ENCODE measurements at regions not wholly inside any gene's neighbourhood (a gene's known extent, or its start where the extent isn't known, plus 50 kb on each side); places are given as distances from the start of the nearest gene placed in this dataset.
"Not testable (repeated sequence)": the region's sequence is repeated elsewhere in the genome, so short reads cannot be mapped to it uniquely, and the experiment has no call there.

- H3K4me1 Mint-ChIP-seq: peaks cover 11% of the 10 kb centered on the region
- H3K4me3 Mint-ChIP-seq; H3K27ac Mint-ChIP-seq; H3K9me3 Mint-ChIP-seq; DNase-seq; intact Hi-C loops (cut with micrococcal nuclease); H3K36me3 Mint-ChIP-seq (ENCODE audit: low read depth): not testable (repeated sequence)
- peaks cover 15% of the 10 kb centered on the region for H3K27me3 Mint-ChIP-seq
Measured at GRCh38 chr1:245056296-245056695, 98.5 kb upstream of the KIF26B start.

- Mint-ChIP-seq H3K27me3 (peaks cover 14% of the 10 kb centered on the region), H3K27ac (no peak overlapping the region), H3K4me1 (peaks cover 15% of the 10 kb centered on the region), H3K9me3 (no peaks in the 10 kb centered on the region), H3K4me3 (no peak overlapping the region), H3K36me3 (ENCODE audit: low read depth) (no peaks in the 10 kb centered on the region)
- intact Hi-C loops (cut with micrococcal nuclease): no loop called here
- DNase-seq: no peak
Measured at GRCh38 chr1:245055752-245056151, 99.0 kb upstream of the KIF26B start.

GRCh38 chr1:245054507-245055270, 100.1 kb upstream of the KIF26B start:
- peaks cover 15% of the 10 kb centered on the region for H3K4me1 Mint-ChIP-seq
- H3K36me3 Mint-ChIP-seq (ENCODE audit: low read depth): no peaks in the 10 kb centered on the region
- H3K27me3 Mint-ChIP-seq: peaks cover 17% of the 10 kb centered on the region
- H3K4me3 Mint-ChIP-seq: no peak overlapping the region
- no peaks in the 10 kb centered on the region for H3K9me3 Mint-ChIP-seq
- H3K27ac Mint-ChIP-seq: no peak overlapping the region
- intact Hi-C loops (cut with micrococcal nuclease): no loop called here
- no peak for DNase-seq

GRCh38 chr1:245054105-245054504, 100.7 kb upstream of the KIF26B start:
- intact Hi-C loops (cut with micrococcal nuclease): no loop called here
- Mint-ChIP-seq H3K9me3 (no peaks in the 10 kb centered on the region), H3K4me3 (no peak overlapping the region), H3K27ac (no peak overlapping the region), H3K27me3 (peaks cover 16% of the 10 kb centered on the region), H3K4me1 (peaks cover 15% of the 10 kb centered on the region), H3K36me3 (ENCODE audit: low read depth) (no peaks in the 10 kb centered on the region)
- no peak for DNase-seq

GRCh38 chr1:245052258-245052657, 102.5 kb upstream of the KIF26B start:
- intact Hi-C loops (cut with micrococcal nuclease): no loop called here
- DNase-seq: no peak
- no peaks in the 10 kb centered on the region for H3K9me3 Mint-ChIP-seq
- peaks cover 16% of the 10 kb centered on the region for H3K27me3 Mint-ChIP-seq
- peak overlapping the region; percentile 32 for H3K27ac Mint-ChIP-seq
- H3K4me3 Mint-ChIP-seq: peak overlapping the region; percentile 53
- no peaks in the 10 kb centered on the region for H3K36me3 Mint-ChIP-seq (ENCODE audit: low read depth)
- peaks cover 15% of the 10 kb centered on the region for H3K4me1 Mint-ChIP-seq

GRCh38 chr1:245051349-245052221, 103.2 kb upstream of the KIF26B start:
- intact Hi-C loops (cut with micrococcal nuclease): no loop called here
- H3K4me1 Mint-ChIP-seq: peaks cover 15% of the 10 kb centered on the region
- H3K9me3 Mint-ChIP-seq: no peaks in the 10 kb centered on the region
- peak overlapping the region; percentile 57 for H3K27ac Mint-ChIP-seq
- DNase-seq: no peak
- no peaks in the 10 kb centered on the region for H3K36me3 Mint-ChIP-seq (ENCODE audit: low read depth)
- peak overlapping the region; percentile 53 for H3K4me3 Mint-ChIP-seq
- H3K27me3 Mint-ChIP-seq: peaks cover 16% of the 10 kb centered on the region

GRCh38 chr1:245046769-245047168, 108.0 kb upstream of the KIF26B start:
- H3K27ac Mint-ChIP-seq: no peak overlapping the region
- no peak for DNase-seq
- no peak overlapping the region for H3K4me3 Mint-ChIP-seq
- H3K4me1 Mint-ChIP-seq: peaks cover 8% of the 10 kb centered on the region
- H3K36me3 Mint-ChIP-seq (ENCODE audit: low read depth): no peaks in the 10 kb centered on the region
- H3K9me3 Mint-ChIP-seq: no peaks in the 10 kb centered on the region
- peaks cover 12% of the 10 kb centered on the region for H3K27me3 Mint-ChIP-seq
- intact Hi-C loops (cut with micrococcal nuclease): no loop called here

- Mint-ChIP-seq H3K9me3 (no peaks in the 10 kb centered on the region), H3K27ac (no peak overlapping the region), H3K4me1 (peaks cover 3% of the 10 kb centered on the region), H3K4me3 (no peak overlapping the region), H3K27me3 (peaks cover 9% of the 10 kb centered on the region), H3K36me3 (ENCODE audit: low read depth) (no peaks in the 10 kb centered on the region)
- intact Hi-C loops (cut with micrococcal nuclease): no loop called here
- DNase-seq: no peak
Measured at GRCh38 chr1:245046315-245046714, 108.5 kb upstream of the KIF26B start.

- no peak for DNase-seq
- Mint-ChIP-seq H3K4me3 (no peak overlapping the region), H3K27ac (no peak overlapping the region), H3K27me3 (peaks cover 2% of the 10 kb centered on the region), H3K9me3 (no peaks in the 10 kb centered on the region), H3K4me1 (no peaks in the 10 kb centered on the region), H3K36me3 (ENCODE audit: low read depth) (no peaks in the 10 kb centered on the region)
- intact Hi-C loops (cut with micrococcal nuclease): no loop called here
Measured at GRCh38 chr1:245045087-245045881, 109.5 kb upstream of the KIF26B start.

GRCh38 chr1:245043611-245043940, 111.2 kb upstream of the KIF26B start:
- H3K36me3 Mint-ChIP-seq (ENCODE audit: low read depth): no peaks in the 10 kb centered on the region
- intact Hi-C loops (cut with micrococcal nuclease): loop anchor here (2.0 to 5.0 kb wide), 3 partner anchors 71 to 179 kb away; partner anchors contain the start of gene HNRNPU
- no peaks in the 10 kb centered on the region for H3K27me3 Mint-ChIP-seq
- no peak overlapping the region for H3K27ac Mint-ChIP-seq
- no peaks in the 10 kb centered on the region for H3K4me1 Mint-ChIP-seq
- DNase-seq: no peak
- H3K9me3 Mint-ChIP-seq: no peaks in the 10 kb centered on the region
- no peak overlapping the region for H3K4me3 Mint-ChIP-seq

GRCh38 chr1:245041058-245041698, 113.6 kb upstream of the KIF26B start:
- no peak for DNase-seq
- no peak overlapping the region for H3K4me3 Mint-ChIP-seq
- no peak overlapping the region for H3K27ac Mint-ChIP-seq
- H3K9me3 Mint-ChIP-seq: no peaks in the 10 kb centered on the region
- no peaks in the 10 kb centered on the region for H3K4me1 Mint-ChIP-seq
- H3K36me3 Mint-ChIP-seq (ENCODE audit: low read depth): no peaks in the 10 kb centered on the region
- no peaks in the 10 kb centered on the region for H3K27me3 Mint-ChIP-seq
- intact Hi-C loops (cut with micrococcal nuclease): loop anchor here (5.0 kb wide), 2 partner anchors 69 to 84 kb away; no protein-coding TSS in a partner anchor

- H3K27me3 Mint-ChIP-seq: no peaks in the 10 kb centered on the region
- H3K36me3 Mint-ChIP-seq (ENCODE audit: low read depth): no peaks in the 10 kb centered on the region
- H3K4me3 Mint-ChIP-seq: no peak overlapping the region
- no peaks in the 10 kb centered on the region for H3K9me3 Mint-ChIP-seq
- H3K4me1 Mint-ChIP-seq: no peaks in the 10 kb centered on the region
- DNase-seq: no peak
- intact Hi-C loops (cut with micrococcal nuclease): no loop called here
- H3K27ac Mint-ChIP-seq: no peak overlapping the region
Measured at GRCh38 chr1:245039196-245039595, 115.6 kb upstream of the KIF26B start.

GRCh38 chr1:245036102-245036501, 118.7 kb upstream of the KIF26B start:
- H3K27me3 Mint-ChIP-seq: no peaks in the 10 kb centered on the region
- intact Hi-C loops (cut with micrococcal nuclease): no loop called here

More at GRCh38 chr1:245036102-245036501, 118.7 kb upstream of the KIF26B start:
- no peak for DNase-seq
- H3K9me3 Mint-ChIP-seq: no peaks in the 10 kb centered on the region
- no peaks in the 10 kb centered on the region for H3K4me1 Mint-ChIP-seq
- H3K27ac Mint-ChIP-seq: no peak overlapping the region
- H3K36me3 Mint-ChIP-seq (ENCODE audit: low read depth): no peaks in the 10 kb centered on the region
- no peak overlapping the region for H3K4me3 Mint-ChIP-seq
